ENCODE measurements at regions not wholly inside any gene's neighbourhood (a gene's known extent, or its start where the extent isn't known, plus 50 kb on each side); places are given as distances from the start of the nearest gene placed in this dataset.

DNA sequence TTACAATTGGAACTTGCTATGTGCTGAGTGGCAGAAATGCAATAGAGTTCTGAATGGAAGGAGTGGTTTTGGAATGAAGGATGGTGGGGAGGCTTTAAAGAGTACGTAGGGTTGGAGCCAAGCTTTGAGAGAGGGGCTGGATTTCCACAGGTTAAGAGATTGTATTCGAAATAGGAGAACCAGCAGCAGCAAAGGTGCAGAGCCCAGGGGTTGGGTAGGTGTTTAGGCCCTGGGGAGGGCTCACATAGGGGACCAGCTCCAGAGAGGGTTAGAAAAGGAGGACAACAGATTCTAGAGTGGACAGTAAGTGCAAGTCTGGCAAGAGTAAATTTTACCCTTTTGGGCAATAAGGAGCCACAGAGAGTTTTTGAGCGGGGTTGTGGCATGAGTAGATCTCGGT is 297.2 kb downstream of the RPS24 start:
- TF ChIP-seq, protein P1, sequence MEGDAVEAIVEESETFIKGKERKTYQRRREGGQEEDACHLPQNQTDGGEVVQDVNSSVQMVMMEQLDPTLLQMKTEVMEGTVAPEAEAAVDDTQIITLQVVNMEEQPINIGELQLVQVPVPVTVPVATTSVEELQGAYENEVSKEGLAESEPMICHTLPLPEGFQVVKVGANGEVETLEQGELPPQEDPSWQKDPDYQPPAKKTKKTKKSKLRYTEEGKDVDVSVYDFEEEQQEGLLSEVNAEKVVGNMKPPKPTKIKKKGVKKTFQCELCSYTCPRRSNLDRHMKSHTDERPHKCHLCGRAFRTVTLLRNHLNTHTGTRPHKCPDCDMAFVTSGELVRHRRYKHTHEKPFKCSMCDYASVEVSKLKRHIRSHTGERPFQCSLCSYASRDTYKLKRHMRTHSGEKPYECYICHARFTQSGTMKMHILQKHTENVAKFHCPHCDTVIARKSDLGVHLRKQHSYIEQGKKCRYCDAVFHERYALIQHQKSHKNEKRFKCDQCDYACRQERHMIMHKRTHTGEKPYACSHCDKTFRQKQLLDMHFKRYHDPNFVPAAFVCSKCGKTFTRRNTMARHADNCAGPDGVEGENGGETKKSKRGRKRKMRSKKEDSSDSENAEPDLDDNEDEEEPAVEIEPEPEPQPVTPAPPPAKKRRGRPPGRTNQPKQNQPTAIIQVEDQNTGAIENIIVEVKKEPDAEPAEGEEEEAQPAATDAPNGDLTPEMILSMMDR (IDR thresholded peaks at IDR 0.05) = no peak
- TF ChIP-seq POLR2A (IDR thresholded peaks at IDR 0.05) = no peak

Data from thyroid gland (tissue), 4 donors.